GM13977 (cell line): ENCODE measurements at regions not wholly inside any gene's neighbourhood (a gene's known extent, or its start where the extent isn't known, plus 50 kb on each side); places are given as distances from the start of the nearest gene placed in this dataset.

Experiments used
- DNase-seq: peaks from one replicate; pipeline ENCODE4 v3.0.0; 2012; ENCODE audit warnings: low spot score
- in situ Hi-C: fragments of 300-500 bp; cut with MboI; formaldehyde crosslinking; loops from one replicate; pipeline ENCODE4 v1.12.0; 2022; ENCODE audit warnings: low sequenced_read_pairs, low pct_unique_long_range_greater_than_20kb, mixed read lengths, inconsistent platforms; ENCODE audit not compliant: unreplicated experiment
- TF ChIP-seq, protein P1 (sequence below): IDR thresholded peaks from 2 replicates; pipeline ENCODE4 v1.5.1; 2012; ENCODE audit warnings: mild to moderate bottlenecking, control low read depth; ENCODE audit not compliant: insufficient read depth; ENCODE audit errors: extremely low read depth, missing control alignments

GRCh38 chr10:58089739-58090138 is 178.0 kb downstream of the IPMK start:
- TF ChIP-seq, protein P1, sequence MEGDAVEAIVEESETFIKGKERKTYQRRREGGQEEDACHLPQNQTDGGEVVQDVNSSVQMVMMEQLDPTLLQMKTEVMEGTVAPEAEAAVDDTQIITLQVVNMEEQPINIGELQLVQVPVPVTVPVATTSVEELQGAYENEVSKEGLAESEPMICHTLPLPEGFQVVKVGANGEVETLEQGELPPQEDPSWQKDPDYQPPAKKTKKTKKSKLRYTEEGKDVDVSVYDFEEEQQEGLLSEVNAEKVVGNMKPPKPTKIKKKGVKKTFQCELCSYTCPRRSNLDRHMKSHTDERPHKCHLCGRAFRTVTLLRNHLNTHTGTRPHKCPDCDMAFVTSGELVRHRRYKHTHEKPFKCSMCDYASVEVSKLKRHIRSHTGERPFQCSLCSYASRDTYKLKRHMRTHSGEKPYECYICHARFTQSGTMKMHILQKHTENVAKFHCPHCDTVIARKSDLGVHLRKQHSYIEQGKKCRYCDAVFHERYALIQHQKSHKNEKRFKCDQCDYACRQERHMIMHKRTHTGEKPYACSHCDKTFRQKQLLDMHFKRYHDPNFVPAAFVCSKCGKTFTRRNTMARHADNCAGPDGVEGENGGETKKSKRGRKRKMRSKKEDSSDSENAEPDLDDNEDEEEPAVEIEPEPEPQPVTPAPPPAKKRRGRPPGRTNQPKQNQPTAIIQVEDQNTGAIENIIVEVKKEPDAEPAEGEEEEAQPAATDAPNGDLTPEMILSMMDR, result no peak
- no peak for DNase-seq
- in situ Hi-C loops, result no loop called here

DNA sequence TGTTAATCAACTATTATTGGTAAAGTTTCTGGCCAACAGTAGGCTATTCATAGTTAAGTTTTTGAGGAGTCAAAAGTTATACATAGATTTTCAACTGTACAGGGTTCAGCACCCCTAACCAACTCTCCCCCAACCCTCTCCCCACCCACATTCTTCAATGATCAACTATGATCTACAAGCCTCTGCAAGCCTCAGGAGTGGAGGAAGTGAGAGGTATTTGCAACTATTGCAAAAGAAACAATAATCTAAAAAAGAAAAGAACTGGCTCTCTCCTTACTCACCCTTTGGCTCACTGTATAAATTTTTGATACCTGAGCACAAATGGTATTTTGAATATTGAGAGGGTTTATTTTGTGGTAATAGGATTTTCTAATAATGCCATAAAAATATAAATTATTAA is 179.8 kb downstream of the IPMK start:
- no peak for DNase-seq
- in situ Hi-C loops, result no loop called here
- TF ChIP-seq, protein P1, result no peak

GRCh38 chr10:58086763-58087150 is 180.9 kb downstream of the IPMK start:
- TF ChIP-seq, protein P1, result no peak
- in situ Hi-C loops, result no loop called here
- DNase-seq, result no peak

GRCh38 chr10:58086144-58086762 is 181.4 kb downstream of the IPMK start:
- no peak for DNase-seq
- TF ChIP-seq, protein P1, result no peak
- in situ Hi-C loops, result no loop called here

DNA sequence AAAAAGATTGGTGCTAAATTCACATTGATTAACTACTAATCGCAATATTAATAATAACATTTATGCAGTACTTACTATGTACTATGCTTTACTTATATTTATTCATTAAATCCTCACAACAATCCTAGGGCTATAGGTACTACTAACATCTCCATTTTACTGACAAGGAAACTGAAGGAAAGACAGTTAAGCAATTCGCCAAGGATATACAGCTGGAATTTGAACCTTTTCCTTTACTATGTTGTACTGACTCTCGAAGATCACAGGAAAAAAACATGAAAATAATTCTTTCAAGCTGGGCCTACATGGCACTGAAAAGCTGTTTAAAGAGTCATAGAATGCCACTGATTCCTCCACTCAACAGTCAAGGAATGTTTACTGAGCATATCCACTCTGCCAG is 185.4 kb downstream of the IPMK start:
- DNase-seq, result no peak
- in situ Hi-C loops, result no loop called here
- TF ChIP-seq, protein P1, result no peak

- in situ Hi-C loops, result no loop called here
- TF ChIP-seq, protein P1, result no peak
- DNase-seq, result no peak
Observed at GRCh38 chr10:58081353-58081752, 186.3 kb downstream of the IPMK start.

DNA sequence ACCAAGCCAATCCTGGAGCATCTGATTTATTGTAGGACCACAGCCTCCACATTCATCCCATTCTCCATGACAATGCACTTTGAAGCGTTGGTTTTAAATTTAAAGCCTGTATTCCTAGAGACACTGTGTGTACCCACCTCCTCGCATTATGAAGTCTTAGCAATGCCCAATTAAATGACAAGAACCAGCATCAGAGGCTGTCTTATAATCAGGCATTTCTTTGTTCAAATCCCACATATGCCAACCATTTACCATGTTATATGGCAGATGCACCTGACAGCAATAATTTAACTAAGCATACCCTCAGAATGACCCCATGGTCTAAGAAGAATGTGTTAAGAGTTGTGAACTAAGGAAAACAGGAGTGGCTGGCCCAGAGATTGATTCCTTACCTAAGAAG is 188.2 kb downstream of the IPMK start:
- no peak for DNase-seq
- in situ Hi-C loops, result no loop called here
- TF ChIP-seq, protein P1, result no peak
